Ovary (tissue), 3 donors: ENCODE measurements at regions not wholly inside any gene's neighbourhood (a gene's known extent, or its start where the extent isn't known, plus 50 kb on each side); places are given as distances from the start of the nearest gene placed in this dataset.

Experiments
- EP300 ChIP-seq: sonication (generic); formaldehyde crosslinking; IDR thresholded peaks from one replicate; pipeline ENCODE4 v1.6.1; 2017; ENCODE audit warnings: antibody characterized with exemption
- POLR2A ChIP-seq: fragments of 450-650 bp; IDR thresholded peaks from one replicate; pipeline ENCODE4 v1.6.1; 2017; ENCODE audit warnings: antibody characterized with exemption, mild to moderate bottlenecking, moderate library complexity
- TF ChIP-seq, protein P1 (sequence below), 3 donors: fragments of 450-650 bp in 2 of 3; fragments of 200-600 bp in 1 of 3; IDR thresholded peaks; one replicate each; pipeline versions ENCODE4 v1.5.1 to v1.8.0; 2016 to 2022; ENCODE audit warnings: antibody characterized with exemption in 3 of 3, mild to moderate bottlenecking in 1 of 3
- donor health status: DM: no; HTN: no; CAD: no.

GRCh38 chr6:22132656-22133055, 164.2 kb downstream of the PRL start:
- TF ChIP-seq, protein P1, sequence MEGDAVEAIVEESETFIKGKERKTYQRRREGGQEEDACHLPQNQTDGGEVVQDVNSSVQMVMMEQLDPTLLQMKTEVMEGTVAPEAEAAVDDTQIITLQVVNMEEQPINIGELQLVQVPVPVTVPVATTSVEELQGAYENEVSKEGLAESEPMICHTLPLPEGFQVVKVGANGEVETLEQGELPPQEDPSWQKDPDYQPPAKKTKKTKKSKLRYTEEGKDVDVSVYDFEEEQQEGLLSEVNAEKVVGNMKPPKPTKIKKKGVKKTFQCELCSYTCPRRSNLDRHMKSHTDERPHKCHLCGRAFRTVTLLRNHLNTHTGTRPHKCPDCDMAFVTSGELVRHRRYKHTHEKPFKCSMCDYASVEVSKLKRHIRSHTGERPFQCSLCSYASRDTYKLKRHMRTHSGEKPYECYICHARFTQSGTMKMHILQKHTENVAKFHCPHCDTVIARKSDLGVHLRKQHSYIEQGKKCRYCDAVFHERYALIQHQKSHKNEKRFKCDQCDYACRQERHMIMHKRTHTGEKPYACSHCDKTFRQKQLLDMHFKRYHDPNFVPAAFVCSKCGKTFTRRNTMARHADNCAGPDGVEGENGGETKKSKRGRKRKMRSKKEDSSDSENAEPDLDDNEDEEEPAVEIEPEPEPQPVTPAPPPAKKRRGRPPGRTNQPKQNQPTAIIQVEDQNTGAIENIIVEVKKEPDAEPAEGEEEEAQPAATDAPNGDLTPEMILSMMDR (IDR thresholded peaks at IDR 0.05), result no peak
- TF ChIP-seq POLR2A (no peak), EP300 (no peak)
